MCF 10A (cell line): ENCODE measurements at regions not wholly inside any gene's neighbourhood (a gene's known extent, or its start where the extent isn't known, plus 50 kb on each side); places are given as distances from the start of the nearest gene placed in this dataset.

Experiments used
- BruUV-seq: library from RNA; stranded (reverse); fragments of 400-500 nt; replicated peaks from 2 replicates; lab custom pipeline; 2021; lab: Mats Ljungman, UMichigan
- CTCF ChIA-PET: fragments of 300-600 bp; sonication (Branson Sonifier 250); formaldehyde crosslinking; extraction: SDS; loops from one replicate; lab custom pipeline; 2021; ENCODE audit warnings: antibody characterized with exemption, inconsistent platforms; lab: Yijun Ruan, JAX
- POLR2A ChIA-PET: fragments of 300-600, 350-650 bp; sonication (Branson Sonifier 250); formaldehyde crosslinking; extraction: SDS; loops from one replicate; lab custom pipeline; 2020; ENCODE audit warnings: antibody characterized with exemption, inconsistent platforms; lab: Yijun Ruan, JAX
- DNase-seq: peaks from one replicate; pipeline ENCODE4 v3.0.0-alpha.2; 2018; ENCODE audit not compliant: unreplicated experiment
- H3K27ac Mint-ChIP-seq: one replicate; pipeline ENCODE4 v1.8.0; 2022; ENCODE audit warnings: mild to moderate bottlenecking, low read depth, mixed read lengths; ENCODE audit not compliant: unreplicated experiment
- H3K27me3 Mint-ChIP-seq: one replicate; pipeline ENCODE4 v1.8.0; 2022; ENCODE audit warnings: mixed read lengths; ENCODE audit not compliant: insufficient read depth, unreplicated experiment
- H3K36me3 Mint-ChIP-seq: one replicate; pipeline ENCODE4 v1.8.0; 2022; ENCODE audit warnings: mild to moderate bottlenecking, moderate library complexity, mixed read lengths; ENCODE audit not compliant: insufficient read depth, unreplicated experiment
- H3K4me1 Mint-ChIP-seq: one replicate; pipeline ENCODE4 v1.8.0; 2022; ENCODE audit warnings: mixed read lengths; ENCODE audit not compliant: insufficient read depth, unreplicated experiment
- H3K4me3 Mint-ChIP-seq: one replicate; pipeline ENCODE4 v1.8.0; 2022; ENCODE audit warnings: mild to moderate bottlenecking, moderate library complexity, mixed read lengths; ENCODE audit not compliant: unreplicated experiment
- H3K9me3 Mint-ChIP-seq: one replicate; pipeline ENCODE4 v1.8.0; 2022; ENCODE audit warnings: mixed read lengths; ENCODE audit not compliant: unreplicated experiment
- intact Hi-C: fragments of 100-400 bp; cut with micrococcal nuclease; formaldehyde crosslinking; loops from 2 replicates; pipeline ENCODE4 v1.14.1; 2022
- TF ChIP-seq, protein P1 (sequence below): fragments of 200-600 bp; IDR thresholded peaks from one replicate; pipeline ENCODE4 v1.8.0; 2022; ENCODE audit warnings: antibody characterized with exemption, mild to moderate bottlenecking; ENCODE audit not compliant: unreplicated experiment

DNA sequence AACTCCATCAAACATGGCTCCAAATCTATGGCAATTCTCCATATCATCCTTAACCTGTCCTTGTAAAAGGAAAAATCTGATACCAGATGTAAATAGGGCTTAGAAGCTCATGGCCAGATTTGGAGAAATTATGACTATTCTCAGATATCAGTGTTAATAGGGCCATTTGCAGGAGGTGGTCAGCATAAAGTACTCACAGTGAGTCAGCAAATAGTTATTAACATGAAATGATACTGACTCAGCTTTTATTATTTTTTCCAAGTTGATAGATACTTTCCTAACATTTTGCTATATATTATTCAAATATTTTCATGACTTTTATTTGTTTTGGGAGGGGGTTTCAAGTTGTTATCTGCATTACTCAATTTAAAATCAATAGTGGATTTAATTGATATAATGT lies 255.8 kb downstream of the MFSD1 start:
- ChIA-PET POLR2A (no interaction called here), CTCF (interaction anchor here (0.5 kb wide), 1 partner anchor 930 kb away, joined by 3 read pairs; no protein-coding TSS in a partner anchor)
- Mint-ChIP-seq H3K4me1 (no peaks in the 10 kb centered on the region), H3K27me3 (no peaks in the 10 kb centered on the region), H3K36me3 (no peaks in the 10 kb centered on the region), H3K27ac (no peak overlapping the region), H3K4me3 (no peak overlapping the region), H3K9me3 (peaks cover 6% of the 10 kb centered on the region)
- no TSS peak for BruUV-seq
- TF ChIP-seq, protein P1, sequence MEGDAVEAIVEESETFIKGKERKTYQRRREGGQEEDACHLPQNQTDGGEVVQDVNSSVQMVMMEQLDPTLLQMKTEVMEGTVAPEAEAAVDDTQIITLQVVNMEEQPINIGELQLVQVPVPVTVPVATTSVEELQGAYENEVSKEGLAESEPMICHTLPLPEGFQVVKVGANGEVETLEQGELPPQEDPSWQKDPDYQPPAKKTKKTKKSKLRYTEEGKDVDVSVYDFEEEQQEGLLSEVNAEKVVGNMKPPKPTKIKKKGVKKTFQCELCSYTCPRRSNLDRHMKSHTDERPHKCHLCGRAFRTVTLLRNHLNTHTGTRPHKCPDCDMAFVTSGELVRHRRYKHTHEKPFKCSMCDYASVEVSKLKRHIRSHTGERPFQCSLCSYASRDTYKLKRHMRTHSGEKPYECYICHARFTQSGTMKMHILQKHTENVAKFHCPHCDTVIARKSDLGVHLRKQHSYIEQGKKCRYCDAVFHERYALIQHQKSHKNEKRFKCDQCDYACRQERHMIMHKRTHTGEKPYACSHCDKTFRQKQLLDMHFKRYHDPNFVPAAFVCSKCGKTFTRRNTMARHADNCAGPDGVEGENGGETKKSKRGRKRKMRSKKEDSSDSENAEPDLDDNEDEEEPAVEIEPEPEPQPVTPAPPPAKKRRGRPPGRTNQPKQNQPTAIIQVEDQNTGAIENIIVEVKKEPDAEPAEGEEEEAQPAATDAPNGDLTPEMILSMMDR, result no peak
- intact Hi-C loops, result no loop called here
- no peak for DNase-seq

GRCh38 chr3:159058859-159059258 lies 257.0 kb downstream of the MFSD1 start:
- DNase-seq, result no peak
- H3K36me3 Mint-ChIP-seq, result no peaks in the 10 kb centered on the region
- ChIA-PET CTCF (no interaction called here), POLR2A (no interaction called here)
- TF ChIP-seq, protein P1, result no peak
- H3K27ac Mint-ChIP-seq, result no peak overlapping the region
- peaks cover 6% of the 10 kb centered on the region for H3K9me3 Mint-ChIP-seq
- intact Hi-C loops, result no loop called here
- no TSS peak for BruUV-seq
- no peaks in the 10 kb centered on the region for H3K27me3 Mint-ChIP-seq
- H3K4me1 Mint-ChIP-seq, result no peaks in the 10 kb centered on the region
- no peak overlapping the region for H3K4me3 Mint-ChIP-seq

DNA sequence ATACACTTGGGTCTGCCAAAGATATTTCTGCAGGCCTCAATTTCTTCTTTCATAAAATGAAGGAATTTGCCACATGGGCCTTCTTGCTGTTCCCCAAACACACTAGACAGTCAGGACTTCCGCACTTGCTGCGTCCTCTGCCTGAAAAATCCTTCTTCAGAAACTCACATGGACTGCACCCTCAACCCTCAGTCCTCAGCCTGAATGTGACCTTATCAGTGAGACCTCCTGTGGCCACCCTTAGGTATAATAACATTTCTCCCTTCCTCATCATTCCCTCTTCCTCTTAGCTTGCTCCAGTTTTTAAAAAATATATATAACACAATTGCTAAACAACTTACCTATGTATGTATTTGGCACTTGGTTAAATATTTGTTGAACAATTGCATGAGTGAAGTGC lies 257.5 kb downstream of the MFSD1 start:
- Mint-ChIP-seq H3K27ac (no peak overlapping the region), H3K36me3 (no peaks in the 10 kb centered on the region), H3K27me3 (no peaks in the 10 kb centered on the region), H3K4me3 (no peak overlapping the region), H3K4me1 (no peaks in the 10 kb centered on the region), H3K9me3 (peaks cover 6% of the 10 kb centered on the region)
- DNase-seq, result no peak
- ChIA-PET CTCF (no interaction called here), POLR2A (no interaction called here)
- TF ChIP-seq, protein P1, result no peak
- BruUV-seq, result no TSS peak
- intact Hi-C loops, result no loop called here

GRCh38 chr3:159062734-159063410 lies 261.0 kb downstream of the MFSD1 start:
- Mint-ChIP-seq H3K27me3 (no peaks in the 10 kb centered on the region), H3K36me3 (no peaks in the 10 kb centered on the region), H3K4me1 (no peaks in the 10 kb centered on the region), H3K4me3 (no peak overlapping the region), H3K9me3 (no peaks in the 10 kb centered on the region), H3K27ac (no peak overlapping the region)
- POLR2A ChIA-PET, result no interaction called here
- TF ChIP-seq, protein P1, result no peak
- CTCF ChIA-PET, result no interaction called here
- no TSS peak for BruUV-seq
- intact Hi-C loops, result no loop called here
- no peak for DNase-seq
